ENCODE measurements at regions not wholly inside any gene's neighbourhood (a gene's known extent, or its start where the extent isn't known, plus 50 kb on each side); places are given as distances from the start of the nearest gene placed in this dataset.

- DNase-seq (ENCODE audit: extremely low spot score) = no peak
- WGBS = 76% methylated on average over 8 of the region's 8 CpGs
- H3K4me3 ChIP-seq = no peak overlapping the region
Observed at GRCh38 chr2:107025869-107026380, 140.0 kb upstream of the ST6GAL2 start.

GRCh38 chr2:107027205-107027604 is 141.2 kb upstream of the ST6GAL2 start:
- no peak overlapping the region for H3K27ac ChIP-seq (replicated peaks in 1 of 4)
- H3K4me1 ChIP-seq = no peaks in the 10 kb centered on the region
- DNase-seq (ENCODE audit: extremely low spot score) = no peak
- intact Hi-C loops (cut with DNase I) = no loop called here
- no peaks in the 10 kb centered on the region for H3K27me3 ChIP-seq
- no peak overlapping the region for H3K4me3 ChIP-seq
- no peaks in the 10 kb centered on the region for H3K36me3 ChIP-seq
- no peaks in the 10 kb centered on the region for H3K9me3 ChIP-seq
- TF ChIP-seq EP300 (IDR thresholded peaks at IDR 0.05) (no peak), POLR2AphosphoS5 (IDR thresholded peaks at IDR 0.05) (no peak), CTCF (IDR thresholded peaks at IDR 0.05) (no peak), POLR2A (IDR thresholded peaks at IDR 0.05; ENCODE audit: low read depth) (no peak)
- 79% methylated on average over 1 of the region's 1 CpG for WGBS

More at GRCh38 chr2:107025869-107026380, 140.0 kb upstream of the ST6GAL2 start:
- H3K4me1 ChIP-seq = no peaks in the 10 kb centered on the region
- intact Hi-C loops (cut with DNase I) = no loop called here
- no peak for TF ChIP-seq CTCF (IDR thresholded peaks at IDR 0.05)
- TF ChIP-seq EP300 (IDR thresholded peaks at IDR 0.05) = no peak
- TF ChIP-seq POLR2AphosphoS5 (IDR thresholded peaks at IDR 0.05) = no peak
- TF ChIP-seq POLR2A (IDR thresholded peaks at IDR 0.05; ENCODE audit: low read depth) = no peak
- H3K9me3 ChIP-seq = no peaks in the 10 kb centered on the region
- H3K36me3 ChIP-seq = no peaks in the 10 kb centered on the region
- no peak overlapping the region for H3K27ac ChIP-seq (replicated peaks in 1 of 4)
- no peaks in the 10 kb centered on the region for H3K27me3 ChIP-seq

DNA sequence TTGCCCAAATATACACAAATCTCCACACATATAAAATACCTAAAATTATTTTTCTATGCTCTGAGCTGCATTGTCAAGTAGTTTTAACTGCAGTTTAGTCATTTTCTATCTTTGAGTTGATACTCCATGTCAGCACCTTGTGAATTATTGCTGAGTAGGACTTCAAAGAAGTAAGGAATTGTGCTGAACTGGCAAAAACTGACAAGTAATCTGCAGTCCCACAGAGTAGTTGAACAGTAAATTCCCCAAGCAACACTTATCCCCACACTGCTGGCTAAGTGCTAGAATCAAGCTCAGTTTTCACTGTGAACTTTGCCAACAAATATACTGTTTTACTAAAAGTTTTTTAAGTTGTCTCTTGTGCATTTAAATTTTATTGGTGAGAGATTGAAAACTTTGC is 141.8 kb upstream of the ST6GAL2 start:
- no peak for DNase-seq (ENCODE audit: extremely low spot score)
- Histone ChIP-seq H3K27ac (replicated peaks in 1 of 4) (no peak overlapping the region), H3K4me1 (no peaks in the 10 kb centered on the region), H3K27me3 (no peaks in the 10 kb centered on the region), H3K4me3 (no peak overlapping the region), H3K9me3 (no peaks in the 10 kb centered on the region), H3K36me3 (no peaks in the 10 kb centered on the region)
- no peak for TF ChIP-seq POLR2A (IDR thresholded peaks at IDR 0.05; ENCODE audit: low read depth)
- TF ChIP-seq POLR2AphosphoS5 (IDR thresholded peaks at IDR 0.05) = no peak
- TF ChIP-seq EP300 (IDR thresholded peaks at IDR 0.05) = no peak
- no peak for TF ChIP-seq CTCF (IDR thresholded peaks at IDR 0.05)
- intact Hi-C loops (cut with DNase I) = no loop called here

DNA sequence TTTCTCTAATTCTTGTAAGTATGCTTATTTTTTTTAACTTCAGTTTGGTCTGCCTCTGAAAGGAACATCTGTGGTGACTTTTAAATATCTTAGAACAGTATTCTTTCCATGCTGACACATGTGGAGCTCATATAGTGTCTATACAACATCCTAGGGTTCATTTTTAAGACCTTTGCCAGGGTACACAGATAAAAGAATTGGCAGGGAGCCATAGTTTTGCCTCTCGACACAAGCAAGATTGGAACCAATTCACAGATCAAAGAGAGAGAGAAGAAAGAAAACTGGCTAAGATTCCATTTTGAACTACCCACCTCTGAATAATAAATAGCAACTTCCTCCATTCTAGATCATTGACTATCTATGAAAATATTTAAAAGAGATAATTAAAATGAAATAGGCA is 142.7 kb upstream of the ST6GAL2 start:
- H3K4me3 ChIP-seq = no peak overlapping the region
- no peak for DNase-seq (ENCODE audit: extremely low spot score)
- no peaks in the 10 kb centered on the region for H3K9me3 ChIP-seq
- H3K27ac ChIP-seq (replicated peaks in 1 of 4) = no peak overlapping the region
- H3K4me1 ChIP-seq = no peaks in the 10 kb centered on the region
- intact Hi-C loops (cut with DNase I) = no loop called here
- H3K36me3 ChIP-seq = no peaks in the 10 kb centered on the region
- TF ChIP-seq CTCF (IDR thresholded peaks at IDR 0.05) (no peak), POLR2AphosphoS5 (IDR thresholded peaks at IDR 0.05) (no peak)
- 67% methylated on average over 1 of the region's 1 CpG for WGBS
- no peaks in the 10 kb centered on the region for H3K27me3 ChIP-seq

DNA sequence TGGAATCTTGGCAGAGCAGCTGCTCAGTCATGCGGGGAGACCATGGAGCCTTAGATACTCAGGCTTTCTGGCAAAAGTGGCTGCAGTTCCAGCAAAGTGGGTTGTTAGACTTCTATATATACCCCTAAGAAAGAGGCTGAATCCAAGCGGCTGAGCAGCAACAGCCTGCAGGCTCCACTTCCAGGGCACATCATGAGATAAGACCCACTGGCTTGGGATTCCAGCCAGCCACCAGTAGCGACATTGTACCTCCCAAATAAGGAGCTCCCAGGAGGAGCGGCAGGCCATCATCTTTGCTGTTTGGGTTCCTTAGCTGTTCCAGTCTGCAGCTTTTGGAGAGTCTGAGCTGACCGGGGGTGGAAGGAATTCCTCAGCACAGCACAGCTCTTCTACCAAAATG is 150.3 kb upstream of the ST6GAL2 start:
- Histone ChIP-seq H3K9me3 (peaks cover 0 to 16% (median 10%) of the 10 kb centered on the region in 4 donors), H3K27ac (replicated peaks in 1 of 4) (no peak overlapping the region), H3K4me3 (no peak overlapping the region), H3K27me3 (no peaks in the 10 kb centered on the region), H3K4me1 (no peaks in the 10 kb centered on the region), H3K36me3 (no peaks in the 10 kb centered on the region)
- WGBS = 100% methylated on average over 2 of the region's 5 CpGs
- intact Hi-C loops (cut with DNase I) = no loop called here
- no peak for TF ChIP-seq POLR2A (IDR thresholded peaks at IDR 0.05; ENCODE audit: low read depth)
- no peak for TF ChIP-seq CTCF (IDR thresholded peaks at IDR 0.05)
- TF ChIP-seq EP300 (IDR thresholded peaks at IDR 0.05) = no peak
- no peak for TF ChIP-seq POLR2AphosphoS5 (IDR thresholded peaks at IDR 0.05)
- no peak for DNase-seq (ENCODE audit: extremely low spot score)

Measured in esophagus muscularis mucosa (tissue), 4 donors.